DND-41 (cell line): ENCODE measurements at regions not wholly inside any gene's neighbourhood (a gene's known extent, or its start where the extent isn't known, plus 50 kb on each side); places are given as distances from the start of the nearest gene placed in this dataset.
"Not testable (repeated sequence)": the region's sequence is repeated elsewhere in the genome, so short reads cannot be mapped to it uniquely, and the experiment has no call there.

Source experiments
- ATAC-seq: fragments of 200-7000 bp; cut with Tn5 transposase; 3 replicates; pipeline ENCODE4 v1.9.1; 2021; ENCODE audit warnings: low read depth; ENCODE audit not compliant: insufficient read depth
- DNase-seq: peaks from one replicate; pipeline ENCODE4 v3.0.0-alpha.2; 2020
- H2AFZ ChIP-seq: 2 replicates; pipeline ENCODE4 v1.6.0; 2012; ENCODE audit warnings: low read depth, low read length
- H3K27ac ChIP-seq: 2 replicates; pipeline ENCODE4 v1.5.1; 2012; ENCODE audit warnings: low read length, inconsistent platforms
- H3K27me3 ChIP-seq: fragments of 200-600 bp; sonication (generic); 2 replicates; pipeline ENCODE4 v1.6.0; 2012; ENCODE audit warnings: low read length, mild to moderate bottlenecking, inconsistent platforms; ENCODE audit not compliant: insufficient read depth, poor library complexity
- H3K36me3 ChIP-seq: 2 replicates; pipeline ENCODE4 v1.5.1; 2012; ENCODE audit warnings: low read length, inconsistent platforms; ENCODE audit not compliant: insufficient read depth
- H3K4me1 ChIP-seq: 2 replicates; pipeline ENCODE4 v1.5.1; 2012; ENCODE audit warnings: mild to moderate bottlenecking, low read length; ENCODE audit not compliant: insufficient read depth
- H3K4me2 ChIP-seq: 2 replicates; pipeline ENCODE4 v1.6.0; 2012; ENCODE audit warnings: mild to moderate bottlenecking, moderate library complexity, low read length, inconsistent platforms; ENCODE audit not compliant: insufficient read depth
- H3K4me3 ChIP-seq, 2 experiments: fragments of 200-600 bp in 1 of 2; shearing (Covaris generic) in 1 of 2; 2 replicates each; pipeline ENCODE4 v1.5.1; 2012 to 2016; ENCODE audit warnings: inconsistent platforms in 2 of 2, low read length in 2 of 2, mild to moderate bottlenecking in 2 of 2, low read depth in 1 of 2, moderate library complexity in 1 of 2
- H3K79me2 ChIP-seq: 2 replicates; pipeline ENCODE4 v1.6.0; 2012; ENCODE audit warnings: low read length, inconsistent platforms; ENCODE audit not compliant: insufficient read depth
- H3K9ac ChIP-seq: 2 replicates; pipeline ENCODE4 v1.6.0; 2012; ENCODE audit warnings: low read depth, mild to moderate bottlenecking, inconsistent platforms, low read length, moderate library complexity
- H3K9me3 ChIP-seq: 2 replicates; pipeline ENCODE4 v1.5.1; 2012; ENCODE audit warnings: low read length, moderate library complexity, mild to moderate bottlenecking, inconsistent platforms; ENCODE audit not compliant: insufficient read depth, severe bottlenecking
- H4K20me1 ChIP-seq: 2 replicates; pipeline ENCODE4 v1.6.0; 2012; ENCODE audit warnings: low read length; ENCODE audit not compliant: insufficient read depth
- EZH2 ChIP-seq: IDR thresholded peaks from 3 replicates; pipeline ENCODE4 v1.6.1; 2012; ENCODE audit warnings: borderline replicate concordance, low read depth, mild to moderate bottlenecking, moderate library complexity, low read length, inconsistent platforms; ENCODE audit not compliant: severe bottlenecking
- TF ChIP-seq, protein P1 (sequence below): IDR thresholded peaks from 2 replicates; pipeline ENCODE4 v1.5.1; 2012; ENCODE audit warnings: borderline replicate concordance, low read length, moderate library complexity, mild to moderate bottlenecking; ENCODE audit not compliant: poor library complexity, severe bottlenecking; ENCODE audit errors: extremely low read depth

DNA sequence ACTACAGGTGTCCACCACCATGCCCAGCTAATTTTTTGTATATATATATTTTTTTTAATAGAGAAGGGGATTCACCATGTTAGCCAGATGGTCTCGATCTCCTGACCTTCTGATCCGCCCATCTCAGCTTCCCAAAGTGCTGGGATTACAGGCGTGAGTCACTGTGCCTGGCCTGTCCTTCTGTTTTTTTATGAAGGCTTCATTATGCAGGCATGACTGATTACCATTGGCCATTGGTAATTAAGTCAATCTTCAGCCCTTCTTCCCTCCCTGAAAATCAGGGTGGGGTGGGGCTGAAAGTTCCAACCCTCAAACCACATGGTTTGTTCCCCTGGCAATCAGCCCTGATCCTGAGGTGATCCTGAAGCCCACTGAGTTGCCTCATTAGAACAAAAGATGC, 336.9 kb downstream of the PTTG2 start:
- ATAC-seq = no peak

DNA sequence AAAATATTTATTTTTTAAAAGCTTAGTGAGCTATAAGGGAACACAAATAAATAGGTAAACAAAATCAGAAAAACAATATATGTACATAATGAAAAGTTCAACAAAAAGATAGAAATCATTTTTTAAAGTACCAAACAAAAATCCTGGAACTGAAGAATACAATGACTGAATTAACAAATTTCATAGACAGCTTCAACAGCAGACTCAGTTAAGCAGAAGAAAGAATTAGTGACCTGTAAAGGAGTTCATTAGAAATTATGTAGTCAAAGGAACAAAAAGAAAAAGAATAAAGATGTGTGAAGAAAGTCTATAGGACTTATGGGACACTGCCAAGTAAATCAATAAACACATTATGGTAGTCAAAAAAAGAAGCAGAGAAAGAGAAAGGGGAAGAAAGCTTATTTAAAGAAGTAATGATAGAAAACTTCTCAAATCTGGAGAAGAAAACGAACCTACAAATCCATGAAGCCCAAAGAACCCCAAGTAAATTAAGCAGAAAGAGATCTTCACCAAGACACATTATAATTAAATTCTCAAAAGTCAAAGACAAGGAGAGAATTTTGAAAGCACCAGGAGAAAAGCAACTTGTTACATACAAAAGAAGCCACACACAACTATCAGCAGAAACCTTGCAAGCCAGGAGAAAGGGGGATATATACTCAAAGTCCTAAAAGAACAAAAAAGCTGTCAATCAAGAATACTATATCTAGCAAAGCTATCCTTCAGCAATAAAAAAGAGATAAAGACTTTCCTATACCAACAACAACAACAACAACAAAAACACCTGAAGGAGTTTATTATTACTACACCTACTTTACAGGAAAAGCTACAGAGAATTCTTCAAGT, 338.9 kb downstream of the PTTG2 start:
- Histone ChIP-seq H4K20me1 (no peaks in the 10 kb centered on the region), H2AFZ (no peak overlapping the region), H3K36me3 (no peaks in the 10 kb centered on the region), H3K9me3 (peaks cover 34% of the 10 kb centered on the region), H3K79me2 (no peaks in the 10 kb centered on the region), H3K27ac (no peak overlapping the region), H3K27me3 (no peaks in the 10 kb centered on the region), H3K4me2 (no peak overlapping the region), H3K9ac (no peak overlapping the region), H3K4me1 (no peaks in the 10 kb centered on the region), H3K4me3 (no peak overlapping the region)
- TF ChIP-seq, protein P1, sequence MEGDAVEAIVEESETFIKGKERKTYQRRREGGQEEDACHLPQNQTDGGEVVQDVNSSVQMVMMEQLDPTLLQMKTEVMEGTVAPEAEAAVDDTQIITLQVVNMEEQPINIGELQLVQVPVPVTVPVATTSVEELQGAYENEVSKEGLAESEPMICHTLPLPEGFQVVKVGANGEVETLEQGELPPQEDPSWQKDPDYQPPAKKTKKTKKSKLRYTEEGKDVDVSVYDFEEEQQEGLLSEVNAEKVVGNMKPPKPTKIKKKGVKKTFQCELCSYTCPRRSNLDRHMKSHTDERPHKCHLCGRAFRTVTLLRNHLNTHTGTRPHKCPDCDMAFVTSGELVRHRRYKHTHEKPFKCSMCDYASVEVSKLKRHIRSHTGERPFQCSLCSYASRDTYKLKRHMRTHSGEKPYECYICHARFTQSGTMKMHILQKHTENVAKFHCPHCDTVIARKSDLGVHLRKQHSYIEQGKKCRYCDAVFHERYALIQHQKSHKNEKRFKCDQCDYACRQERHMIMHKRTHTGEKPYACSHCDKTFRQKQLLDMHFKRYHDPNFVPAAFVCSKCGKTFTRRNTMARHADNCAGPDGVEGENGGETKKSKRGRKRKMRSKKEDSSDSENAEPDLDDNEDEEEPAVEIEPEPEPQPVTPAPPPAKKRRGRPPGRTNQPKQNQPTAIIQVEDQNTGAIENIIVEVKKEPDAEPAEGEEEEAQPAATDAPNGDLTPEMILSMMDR = no peak
- TF ChIP-seq EZH2 = no peak
- DNase-seq (no peak), ATAC-seq (no peak)

More for the DNA sequence above, 336.9 kb downstream of the PTTG2 start:
- Histone ChIP-seq H3K4me1 (no peaks in the 10 kb centered on the region), H3K79me2 (no peaks in the 10 kb centered on the region), H3K9me3 (peaks cover 31% of the 10 kb centered on the region), H3K9ac (no peak overlapping the region), H2AFZ (no peak overlapping the region), H3K27me3 (no peaks in the 10 kb centered on the region), H3K27ac (no peak overlapping the region), H3K4me2 (no peak overlapping the region), H3K36me3 (no peaks in the 10 kb centered on the region), H4K20me1 (no peaks in the 10 kb centered on the region), H3K4me3 (no peak overlapping the region)
- TF ChIP-seq, protein P1 = no peak
- TF ChIP-seq EZH2 = no peak
- DNase-seq = no peak

GRCh38 chr4:38302910-38303309, 342.7 kb downstream of the PTTG2 start:
- no peak overlapping the region for H3K4me2 ChIP-seq
- no peaks in the 10 kb centered on the region for H3K36me3 ChIP-seq
- H3K4me1 ChIP-seq = peaks cover 10% of the 10 kb centered on the region
- no peak overlapping the region for H3K27ac ChIP-seq
- no peak for ATAC-seq
- no peak overlapping the region for H3K4me3 ChIP-seq
- no peak overlapping the region for H3K9ac ChIP-seq
- no peak overlapping the region for H2AFZ ChIP-seq
- TF ChIP-seq, protein P1 = no peak
- no peak for TF ChIP-seq EZH2
- no peaks in the 10 kb centered on the region for H3K79me2 ChIP-seq
- H4K20me1 ChIP-seq = no peaks in the 10 kb centered on the region
- no peak for DNase-seq
- H3K27me3 ChIP-seq = no peaks in the 10 kb centered on the region
- peaks cover 32% of the 10 kb centered on the region for H3K9me3 ChIP-seq

GRCh38 chr4:38304460-38304859, 344.3 kb downstream of the PTTG2 start:
- not testable (repeated sequence) for H3K4me3 ChIP-seq, DNase-seq, H3K27ac ChIP-seq, H3K36me3 ChIP-seq, ATAC-seq, H4K20me1 ChIP-seq, H3K4me2 ChIP-seq, H3K9ac ChIP-seq, H2AFZ ChIP-seq, H3K79me2 ChIP-seq, H3K27me3 ChIP-seq
- H3K4me1 ChIP-seq = peaks cover 20% of the 10 kb centered on the region
- H3K9me3 ChIP-seq = peaks cover 17% of the 10 kb centered on the region
